HCT116 (cell line): ENCODE measurements at regions not wholly inside any gene's neighbourhood (a gene's known extent, or its start where the extent isn't known, plus 50 kb on each side); places are given as distances from the start of the nearest gene placed in this dataset.

ENCODE experiments used
- ATAC-seq: fragments of 200-7000 bp; cut with Tn5 transposase; 2 replicates; pipeline ENCODE4 v1.9.1; 2020; ENCODE audit warnings: mild to moderate bottlenecking, moderate library complexity
- BruUV-seq: library from RNA; stranded (reverse); fragments of 400-500 nt; replicated peaks from 2 replicates; lab custom pipeline; 2021; lab: Mats Ljungman, UMichigan
- CTCF ChIA-PET: fragments of 300-600 bp; sonication (Branson Sonifier 250); formaldehyde crosslinking; loops from one replicate; lab custom pipeline; 2021; ENCODE audit warnings: antibody characterized with exemption; lab: Charles Lee
- POLR2A ChIA-PET: fragments of 300-600, 350-600 bp; sonication (Branson Sonifier 250); formaldehyde crosslinking; loops from one replicate; lab custom pipeline; 2021; ENCODE audit warnings: antibody characterized with exemption; lab: Charles Lee
- RAD21 ChIA-PET, 2 experiments: fragments of 300-600 bp; sonication (Branson Sonifier 250); formaldehyde crosslinking; loops; one replicate each; lab custom pipeline; 2023; ENCODE audit warnings: low total read pairs in 2 of 2; ENCODE audit not compliant: uncharacterized antibody in 2 of 2, unreplicated experiment in 2 of 2, low non-redundant PET in 1 of 2; lab: Charles Lee
- DNase-seq: peaks from one replicate; pipeline ENCODE4 v3.0.0-alpha.2; 2010; ENCODE audit warnings: low read depth, low spot score
- H2AFZ ChIP-seq: fragments of 200-600 bp; shearing (Covaris generic), sonication (generic); 2 replicates; pipeline ENCODE4 v1.6.1; 2017; ENCODE audit warnings: low read depth, mixed run types, mixed read lengths, antibody characterized with exemption, low read length; ENCODE audit not compliant: poor library complexity, severe bottlenecking
- H3K27ac ChIP-seq: 2 replicates; pipeline ENCODE4 v1.5.1; 2012; ENCODE audit warnings: low read depth, low read length
- H3K27me3 ChIP-seq: fragments of 200-600 bp; sonication (generic); 2 replicates; pipeline ENCODE4 v1.6.1; 2016; ENCODE audit warnings: mixed run types, low read length, mixed read lengths; ENCODE audit not compliant: insufficient read depth
- H3K36me3 ChIP-seq, 2 experiments: fragments of 200-500 bp in 1 of 2; fragments of 200-600 bp in 1 of 2; sonication (Bioruptor generic) in 1 of 2; sonication (generic) in 1 of 2; 2 replicates each; pipeline versions ENCODE4 v1.5.1 to v1.6.1; 2014 to 2016; ENCODE audit warnings: low read length in 2 of 2, inconsistent platforms in 1 of 2, mixed read lengths in 1 of 2, mixed run types in 1 of 2; ENCODE audit not compliant: insufficient read depth in 2 of 2, control insufficient read depth in 1 of 2
- H3K4me1 ChIP-seq, 2 experiments: fragments of 200-600 bp in 1 of 2; sonication (generic) in 1 of 2; 2 replicates each; pipeline versions ENCODE4 v1.5.1 to v1.6.1; 2012 to 2017; ENCODE audit warnings: low read length in 2 of 2, inconsistent platforms in 1 of 2, mild to moderate bottlenecking in 1 of 2, mixed read lengths in 1 of 2, mixed run types in 1 of 2, moderate library complexity in 1 of 2; ENCODE audit not compliant: insufficient read depth in 2 of 2, control insufficient read depth in 1 of 2
- H3K4me2 ChIP-seq: fragments of 200-600 bp; sonication (generic); 2 replicates; pipeline ENCODE4 v1.6.1; 2017; ENCODE audit warnings: mixed run types, low read length, mixed read lengths
- H3K4me3 ChIP-seq, 2 experiments: fragments of 200-600 bp in 1 of 2; sonication (generic) in 1 of 2; replicated peaks in 1 of 2; 2 replicates each; pipeline ENCODE4 v1.5.1; 2011 to 2016; ENCODE audit warnings: low read length in 2 of 2, control low read depth in 1 of 2, low read depth in 1 of 2, mild to moderate bottlenecking in 1 of 2, mixed read lengths in 1 of 2, mixed run types in 1 of 2
- H3K79me2 ChIP-seq: fragments of 200-600 bp; sonication (generic); 2 replicates; pipeline ENCODE4 v1.6.1; 2017; ENCODE audit warnings: mild to moderate bottlenecking, mixed run types, low read length, moderate library complexity, mixed read lengths; ENCODE audit not compliant: insufficient read depth
- H3K9ac ChIP-seq: fragments of 200-600 bp; sonication (generic); 2 replicates; pipeline ENCODE4 v1.6.1; 2016; ENCODE audit warnings: low read length, mixed read lengths
- H3K9me2 ChIP-seq: fragments of 200-600 bp; sonication (generic), shearing (Covaris generic); 2 replicates; pipeline ENCODE4 v1.6.1; 2017; ENCODE audit warnings: mixed run types, mild to moderate bottlenecking, moderate library complexity; ENCODE audit not compliant: insufficient read depth
- H3K9me3 ChIP-seq, 2 experiments: fragments of 200-500 bp in 1 of 2; fragments of 200-600 bp in 1 of 2; sonication (Bioruptor generic) in 1 of 2; sonication (generic) in 1 of 2; 2 replicates each; pipeline ENCODE4 v1.6.1; 2014 to 2017; ENCODE audit warnings: low read length in 2 of 2, mixed read lengths in 2 of 2, inconsistent platforms in 1 of 2, low read depth in 1 of 2, mild to moderate bottlenecking in 1 of 2, mixed run types in 1 of 2, moderate library complexity in 1 of 2; ENCODE audit not compliant: control insufficient read depth in 1 of 2, insufficient read depth in 1 of 2
- H4K20me1 ChIP-seq: fragments of 200-600 bp; sonication (generic), shearing (Covaris generic); 2 replicates; pipeline ENCODE4 v1.6.1; 2017; ENCODE audit warnings: mixed run types, mild to moderate bottlenecking, moderate library complexity; ENCODE audit not compliant: insufficient read depth
- CBX3 ChIP-seq: IDR thresholded peaks from 2 replicates; pipeline ENCODE4 v1.6.1; 2012; ENCODE audit warnings: low read depth
- CEBPB ChIP-seq: IDR thresholded peaks from 2 replicates; pipeline ENCODE4 v1.6.1; 2012; ENCODE audit warnings: low read depth
- CTCF ChIP-seq, 3 experiments: fragments of 200-600 bp in 1 of 3; sonication (generic) in 1 of 3; IDR thresholded peaks in 2 of 3; conservative IDR thresholded peaks in 1 of 3; 2 replicates each; pipeline ENCODE4 v1.5.1; 2012 to 2017; ENCODE audit warnings: low read depth in 2 of 3, low read length in 2 of 3, antibody characterized with exemption in 1 of 3, borderline replicate concordance in 1 of 3, control low read depth in 1 of 3, mild to moderate bottlenecking in 1 of 3, mixed read lengths in 1 of 3, mixed run types in 1 of 3, moderate library complexity in 1 of 3; ENCODE audit not compliant: insufficient read depth in 1 of 3
- EZH2phosphoT487 ChIP-seq: fragments of 200-600 bp; IDR thresholded peaks from 2 replicates; pipeline ENCODE4 v1.6.1; 2018; ENCODE audit warnings: antibody characterized with exemption, borderline replicate concordance
- MAX ChIP-seq: IDR thresholded peaks from 2 replicates; pipeline ENCODE4 v1.6.1; 2012
- POLR2AphosphoS5 ChIP-seq: IDR thresholded peaks from 2 replicates; pipeline ENCODE4 v1.6.1; 2011; ENCODE audit warnings: mild to moderate bottlenecking, low read depth, low read length, moderate library complexity
- RAD21 ChIP-seq: IDR thresholded peaks from 2 replicates; pipeline ENCODE4 v1.6.1; 2012; ENCODE audit warnings: low read depth, mild to moderate bottlenecking
- REST ChIP-seq: IDR thresholded peaks from 2 replicates; pipeline ENCODE4 v1.6.1; 2012; ENCODE audit warnings: low read depth
- TCF7L2 ChIP-seq: IDR thresholded peaks from 2 replicates; pipeline ENCODE4 v1.7.0; 2011; ENCODE audit warnings: borderline replicate concordance, inconsistent platforms; ENCODE audit not compliant: insufficient read depth, insufficient read length; ENCODE audit errors: extremely low read depth
- intact Hi-C: fragments of 100-400 bp; cut with micrococcal nuclease; formaldehyde crosslinking; loops from 2 replicates; pipeline ENCODE4 v1.10.0; 2022

- H2AFZ ChIP-seq: no peak overlapping the region
- DNase-seq: no peak
- ChIA-PET RAD21 (no interaction called here), POLR2A (no interaction called here)
- H3K4me2 ChIP-seq: no peak overlapping the region
- no peak overlapping the region for H3K4me3 ChIP-seq
- no peak overlapping the region for H3K9ac ChIP-seq
- no peak for TF ChIP-seq CTCF (IDR thresholded peaks at IDR 0.05 in 2 of 3, conservative IDR thresholded peaks at IDR 0.05 in 1 of 3; ENCODE audit: borderline replicate concordance in 1 of 3, insufficient read depth in 1 of 3, low read depth in 2 of 3, low read length in 2 of 3)
- no peak for TF ChIP-seq TCF7L2
- no peak for TF ChIP-seq EZH2phosphoT487
- TF ChIP-seq RAD21: no peak
- no peak for TF ChIP-seq POLR2AphosphoS5
- TF ChIP-seq CEBPB: no peak
- TF ChIP-seq, all 23 proteins: peak for 0
- Histone ChIP-seq H3K36me3 (no peaks in the 10 kb centered on the region), H4K20me1 (no peaks in the 10 kb centered on the region), H3K9me3 (no peaks in the 10 kb centered on the region), H3K4me1 (no peaks in the 10 kb centered on the region), H3K27me3 (no peaks in the 10 kb centered on the region), H3K79me2 (no peaks in the 10 kb centered on the region), H3K27ac (no peak overlapping the region), H3K9me2 (no peaks in the 10 kb centered on the region)
- ATAC-seq: no peak
- CTCF ChIA-PET: no interaction called here
- intact Hi-C loops: no loop called here
- BruUV-seq: no TSS peak
Observed at GRCh38 chr7:36075561-36075960, 77.5 kb upstream of the EEPD1 start.

GRCh38 chr7:36076074-36076473, 77.0 kb upstream of the EEPD1 start:
- H3K4me2 ChIP-seq: no peak overlapping the region
- no peaks in the 10 kb centered on the region for H3K36me3 ChIP-seq
- intact Hi-C loops: no loop called here
- H3K27ac ChIP-seq: no peak overlapping the region
- H3K79me2 ChIP-seq: no peaks in the 10 kb centered on the region
- no peak overlapping the region for H2AFZ ChIP-seq
- no peak for DNase-seq
- no peaks in the 10 kb centered on the region for H3K9me2 ChIP-seq
- TF ChIP-seq CBX3: no peak
- no peak for TF ChIP-seq REST
- TF ChIP-seq CEBPB: no peak
- TF ChIP-seq MAX: no peak
- no peak for TF ChIP-seq RAD21
- H3K9ac ChIP-seq: no peak overlapping the region
- H3K4me3 ChIP-seq: no peak overlapping the region
- no peak for ATAC-seq
- CTCF ChIA-PET: no interaction called here
- no peaks in the 10 kb centered on the region for H4K20me1 ChIP-seq
- no peaks in the 10 kb centered on the region for H3K27me3 ChIP-seq
- H3K4me1 ChIP-seq: no peaks in the 10 kb centered on the region
- POLR2A ChIA-PET: no interaction called here
- RAD21 ChIA-PET: no interaction called here
- H3K9me3 ChIP-seq: no peaks in the 10 kb centered on the region
- BruUV-seq: no TSS peak
